ENCODE measurements at regions not wholly inside any gene's neighbourhood (a gene's known extent, or its start where the extent isn't known, plus 50 kb on each side); places are given as distances from the start of the nearest gene placed in this dataset.

DNA sequence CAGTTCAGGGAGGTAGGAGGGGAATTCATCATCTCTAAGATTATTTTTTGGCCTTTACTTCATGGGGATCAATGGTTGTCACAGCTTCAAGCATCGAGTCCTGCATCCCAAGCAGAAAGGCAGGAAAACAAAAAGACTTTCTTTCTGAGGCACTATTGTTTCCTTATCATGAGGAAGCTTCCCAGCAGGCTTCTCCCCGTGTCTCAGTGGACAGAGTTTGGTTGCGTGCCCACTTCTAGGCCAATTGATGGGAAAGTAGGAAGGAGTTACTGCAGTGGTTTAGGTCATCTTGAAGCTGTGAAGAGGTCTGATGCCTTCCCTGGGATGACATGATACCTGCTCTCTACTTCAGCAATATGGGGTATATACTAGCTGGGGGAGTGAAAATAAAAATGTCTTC lies 175.3 kb upstream of the CDH13 start:
- 27% methylated on average over 3 of the region's 3 CpGs for WGBS (ENCODE audit: low lambda C conversion rate)
- H3K4me3 ChIP-seq (replicated peaks in 1 of 3; ENCODE audit: insufficient read depth in 1 of 3, low read depth in 2 of 3, low read length in 3 of 3): no peak overlapping the region
- ATAC-seq (no peak), DNase-seq (ENCODE audit: low spot score) (no peak), FAIRE-seq (no peak)
- H3K27me3 ChIP-seq (ENCODE audit: control insufficient read depth in 1 of 2, insufficient read depth in 2 of 2, low read length in 2 of 2): peaks cover 0 to 13% of the 10 kb centered on the region in 2 experiments; a peak in 2 of 5 replicates
- ChIA-PET POLR2A (no interaction called here), CTCF (ENCODE audit: low intra/inter-chr PET ratio, low total read pairs) (no interaction called here)
- intact Hi-C loops (cut with micrococcal nuclease; ENCODE audit: unreplicated experiment) (loop anchor here (10.0 kb wide), 1 partner anchor 133 kb away; no protein-coding TSS in a partner anchor), in situ Hi-C loops (cut with HindIII; ENCODE audit: extremely low pct_ligation_motif_present, low pct_unique_long_range_greater_than_20kb) (loop anchor here (25.0 kb wide), 1 partner anchor 189 kb away; no protein-coding TSS in a partner anchor)
- no peak overlapping the region for H3K9ac ChIP-seq (ENCODE audit: insufficient read depth, low read depth, low read length)
- H3K9me3 ChIP-seq (ENCODE audit: low read length): no peaks in the 10 kb centered on the region
- no peak overlapping the region for H3K27ac ChIP-seq (ENCODE audit: extremely low read length, insufficient read depth, low read length)
- H2AFZ ChIP-seq (ENCODE audit: low read length): no peak overlapping the region
- no TSS peak for BruUV-seq (replicated peaks)
- no peaks in the 10 kb centered on the region for H4K20me1 ChIP-seq (ENCODE audit: insufficient read depth, low read length)
- H3K79me2 ChIP-seq (ENCODE audit: insufficient read depth, low read length): no peaks in the 10 kb centered on the region
- no peaks in the 10 kb centered on the region for H3K4me1 ChIP-seq (ENCODE audit: insufficient read depth, low read length)
- H3K4me2 ChIP-seq (ENCODE audit: low read depth, low read length): no peak overlapping the region
- H3K36me3 ChIP-seq (replicated peaks in 1 of 2; ENCODE audit: control insufficient read depth in 1 of 2, insufficient read depth in 2 of 2, low read length in 2 of 2): no peaks in the 10 kb centered on the region
- TF ChIP-seq ZNF558 (CRISPR knock-in tag; IDR thresholded peaks at IDR 0.05; ENCODE audit: borderline replicate concordance) (no peak), AGO2 (optimal IDR thresholded peaks at IDR 0.05; ENCODE audit: low read depth, low read length) (no peak), ZNF460 (CRISPR knock-in tag; IDR thresholded peaks at IDR 0.05; ENCODE audit: borderline replicate concordance) (no peak), XBP1 (CRISPR knock-in tag; IDR thresholded peaks at IDR 0.05) (no peak), PAX8 (CRISPR knock-in tag; IDR thresholded peaks at IDR 0.05; ENCODE audit: borderline replicate concordance) (no peak), ZFP36L1 (CRISPR knock-in tag; IDR thresholded peaks at IDR 0.05) (no peak), ZNF503 (CRISPR knock-in tag; IDR thresholded peaks at IDR 0.05) (no peak), FOXC1 (CRISPR knock-in tag; IDR thresholded peaks at IDR 0.05; ENCODE audit: borderline replicate concordance) (no peak), HHEX (CRISPR knock-in tag; IDR thresholded peaks at IDR 0.05) (no peak), KAT8 (CRISPR knock-in tag; IDR thresholded peaks at IDR 0.05) (no peak), PITX1 (CRISPR knock-in tag; IDR thresholded peaks at IDR 0.05) (no peak), ZNF543 (CRISPR knock-in tag; IDR thresholded peaks at IDR 0.05) (no peak), PHF20 (CRISPR knock-in tag; IDR thresholded peaks at IDR 0.05) (no peak), MLXIP (CRISPR knock-in tag; IDR thresholded peaks at IDR 0.05; ENCODE audit: borderline replicate concordance) (no peak), ZNF672 (CRISPR knock-in tag; IDR thresholded peaks at IDR 0.05) (no peak), ZNF570 (CRISPR knock-in tag; IDR thresholded peaks at IDR 0.05; ENCODE audit: borderline replicate concordance) (no peak)
- TF ChIP-seq, protein P1, sequence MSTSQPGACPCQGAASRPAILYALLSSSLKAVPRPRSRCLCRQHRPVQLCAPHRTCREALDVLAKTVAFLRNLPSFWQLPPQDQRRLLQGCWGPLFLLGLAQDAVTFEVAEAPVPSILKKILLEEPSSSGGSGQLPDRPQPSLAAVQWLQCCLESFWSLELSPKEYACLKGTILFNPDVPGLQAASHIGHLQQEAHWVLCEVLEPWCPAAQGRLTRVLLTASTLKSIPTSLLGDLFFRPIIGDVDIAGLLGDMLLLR (CRISPR knock-in tag; IDR thresholded peaks at IDR 0.05): no peak
- TF ChIP-seq, protein P2, sequence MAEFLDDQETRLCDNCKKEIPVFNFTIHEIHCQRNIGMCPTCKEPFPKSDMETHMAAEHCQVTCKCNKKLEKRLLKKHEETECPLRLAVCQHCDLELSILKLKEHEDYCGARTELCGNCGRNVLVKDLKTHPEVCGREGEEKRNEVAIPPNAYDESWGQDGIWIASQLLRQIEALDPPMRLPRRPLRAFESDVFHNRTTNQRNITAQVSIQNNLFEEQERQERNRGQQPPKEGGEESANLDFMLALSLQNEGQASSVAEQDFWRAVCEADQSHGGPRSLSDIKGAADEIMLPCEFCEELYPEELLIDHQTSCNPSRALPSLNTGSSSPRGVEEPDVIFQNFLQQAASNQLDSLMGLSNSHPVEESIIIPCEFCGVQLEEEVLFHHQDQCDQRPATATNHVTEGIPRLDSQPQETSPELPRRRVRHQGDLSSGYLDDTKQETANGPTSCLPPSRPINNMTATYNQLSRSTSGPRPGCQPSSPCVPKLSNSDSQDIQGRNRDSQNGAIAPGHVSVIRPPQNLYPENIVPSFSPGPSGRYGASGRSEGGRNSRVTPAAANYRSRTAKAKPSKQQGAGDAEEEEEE (CRISPR knock-in tag; IDR thresholded peaks at IDR 0.05; ENCODE audit: borderline replicate concordance): no peak
